GM19463 (cell line): ENCODE measurements at regions not wholly inside any gene's neighbourhood (a gene's known extent, or its start where the extent isn't known, plus 50 kb on each side); places are given as distances from the start of the nearest gene placed in this dataset.
"Not testable (repeated sequence)": the region's sequence is repeated elsewhere in the genome, so short reads cannot be mapped to it uniquely, and the experiment has no call there.

Source experiments
- ATAC-seq: cut with Tn5 transposase; IDR thresholded peaks from one replicate; pipeline ENCODE4 v1.9.1; 2021; ENCODE audit warnings: mild to moderate bottlenecking, moderate library complexity; ENCODE audit not compliant: unreplicated experiment

DNA sequence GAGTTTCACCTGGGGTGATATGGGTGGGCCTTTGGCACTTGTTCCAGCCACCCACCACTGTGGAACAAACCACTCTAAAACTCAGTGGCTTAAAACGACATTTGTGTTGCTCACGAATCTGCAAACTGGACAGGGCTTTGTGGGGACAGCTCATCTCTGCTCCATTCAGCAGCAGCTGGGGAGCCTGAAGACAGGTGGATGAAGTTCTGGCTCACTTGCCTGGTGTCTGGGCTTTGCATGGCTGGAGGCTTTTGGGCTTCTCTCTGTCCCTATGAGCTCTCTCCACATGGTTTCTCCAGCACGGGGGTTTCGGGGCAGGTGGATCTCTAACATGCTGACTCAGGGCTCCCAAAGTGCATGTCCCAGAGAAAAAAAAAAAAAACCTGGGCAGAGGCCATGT, 93.0 kb upstream of the GLI2 start:
- no peak for ATAC-seq

DNA sequence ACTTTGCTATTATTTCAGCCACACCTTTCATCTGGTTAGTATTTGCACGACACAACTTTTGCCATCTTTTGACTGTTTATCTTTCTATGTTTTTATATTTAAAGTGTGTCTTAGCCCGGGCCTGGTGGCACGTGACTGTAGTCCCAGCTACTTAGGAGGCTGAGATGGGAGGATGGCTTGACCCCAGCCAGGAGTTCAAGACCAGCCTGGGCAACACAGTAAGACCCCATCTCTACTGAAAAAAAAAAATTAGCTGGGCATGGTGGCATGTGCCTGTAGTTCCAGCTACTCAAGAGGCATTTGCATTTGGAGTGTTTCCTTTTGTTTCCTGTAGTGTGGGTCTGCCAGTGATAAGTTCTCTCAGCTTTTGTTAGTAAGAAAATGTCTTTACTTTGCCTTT, 88.7 kb upstream of the GLI2 start:
- ATAC-seq = no peak

DNA sequence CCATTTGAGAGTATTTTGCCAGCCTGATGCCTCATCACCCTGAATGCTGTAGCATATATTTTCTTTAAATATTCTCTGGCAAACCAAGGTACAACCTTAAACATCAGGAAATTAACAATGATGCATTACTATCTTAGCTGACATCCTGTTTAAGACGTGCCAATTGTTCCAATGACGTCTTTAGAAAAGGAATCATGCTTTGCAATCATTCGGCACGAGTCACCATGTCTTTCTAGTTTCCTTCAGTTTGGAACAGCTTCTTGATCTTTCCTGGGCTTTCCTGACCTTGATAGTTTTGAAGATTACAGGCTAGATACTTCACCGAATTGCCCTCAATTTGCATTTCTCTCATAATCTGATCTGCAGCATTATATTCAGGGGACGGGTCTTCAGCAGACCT, 88.2 kb upstream of the GLI2 start:
- no peak for ATAC-seq

DNA sequence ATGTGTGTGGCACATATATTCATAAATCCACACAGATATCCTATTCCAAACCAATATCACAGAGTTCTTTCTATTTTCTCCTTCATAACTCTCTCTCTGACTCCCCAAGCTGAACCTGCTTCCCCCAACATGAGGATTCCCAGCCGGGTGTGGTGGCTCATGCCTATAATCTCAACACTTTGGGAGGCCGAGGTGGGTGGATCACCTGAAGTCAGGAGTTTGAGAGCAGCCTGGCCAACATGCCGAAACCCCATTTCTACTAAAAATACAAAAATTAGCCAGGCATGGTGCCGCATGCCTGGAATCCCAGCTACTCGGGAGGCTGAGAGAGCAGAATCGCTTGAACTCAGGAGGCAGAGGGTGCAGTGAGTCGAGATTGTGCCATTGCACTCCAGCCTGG, 86.3 kb upstream of the GLI2 start:
- ATAC-seq = not testable (repeated sequence)

DNA sequence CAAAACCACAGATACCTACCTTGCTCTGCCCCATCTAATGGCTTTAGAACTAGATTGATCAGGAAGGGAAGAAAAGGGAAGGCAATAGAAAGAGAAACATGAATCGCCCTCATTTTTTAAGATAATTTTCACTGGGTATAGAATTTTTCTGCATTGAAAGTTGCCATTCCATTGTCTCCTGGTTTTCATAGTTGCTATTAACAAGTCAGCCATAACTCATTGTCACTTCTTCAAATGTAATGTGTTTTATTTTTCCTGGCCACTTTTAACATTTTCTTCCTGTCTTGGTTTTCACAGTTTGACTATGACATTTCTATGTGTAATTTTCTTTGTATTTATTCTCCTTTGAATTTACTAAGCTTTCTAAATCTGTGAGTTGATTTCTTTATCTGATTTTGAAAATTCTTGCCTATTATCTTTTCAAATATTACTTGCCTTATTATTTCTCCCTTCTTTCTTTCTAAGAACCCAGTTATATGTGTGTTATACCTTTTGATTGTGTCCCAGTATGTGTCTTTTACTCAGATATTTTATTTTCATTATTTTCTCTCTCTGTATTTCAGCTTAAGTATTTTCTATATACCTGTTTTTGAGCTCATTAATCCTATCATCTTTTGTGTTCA, 85.5 kb upstream of the GLI2 start:
- ATAC-seq = no peak

DNA sequence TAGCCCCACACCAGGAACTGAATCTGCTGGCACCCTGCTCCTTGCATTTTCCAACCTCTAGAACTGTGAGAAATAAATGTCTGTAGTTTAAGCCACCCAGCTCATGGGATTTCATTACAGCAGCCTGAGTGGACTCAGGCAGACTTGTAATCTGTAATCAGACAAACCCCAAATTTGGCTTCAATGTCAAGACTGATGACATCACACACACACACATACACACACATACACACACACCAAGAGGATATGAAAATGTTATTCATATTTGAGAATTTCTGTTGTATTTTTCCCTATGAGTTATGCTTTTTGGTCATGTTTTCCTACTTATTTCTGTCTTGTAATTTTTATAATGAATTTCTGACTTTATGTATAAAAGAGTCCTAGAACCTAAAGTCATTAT, 83.8 kb upstream of the GLI2 start:
- no peak for ATAC-seq

DNA sequence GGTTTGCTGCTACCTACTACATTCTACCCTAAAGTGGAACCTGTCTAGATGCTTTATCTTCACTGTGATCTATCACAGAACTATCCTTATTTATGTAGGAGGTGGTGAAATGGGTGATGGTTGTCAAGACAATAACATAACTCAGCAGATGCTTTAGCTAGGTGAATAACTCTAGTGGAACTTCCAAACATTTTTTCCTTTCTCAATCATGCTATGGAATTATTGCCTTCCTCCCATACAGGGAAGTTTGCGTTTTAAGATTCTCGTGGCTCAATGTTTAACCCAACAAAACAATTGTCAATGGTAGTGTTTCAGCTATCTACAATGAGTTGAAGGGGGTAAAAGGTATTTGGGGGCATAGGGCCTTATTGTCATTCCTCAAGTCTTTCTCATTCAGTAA, 82.6 kb upstream of the GLI2 start:
- no peak for ATAC-seq

DNA sequence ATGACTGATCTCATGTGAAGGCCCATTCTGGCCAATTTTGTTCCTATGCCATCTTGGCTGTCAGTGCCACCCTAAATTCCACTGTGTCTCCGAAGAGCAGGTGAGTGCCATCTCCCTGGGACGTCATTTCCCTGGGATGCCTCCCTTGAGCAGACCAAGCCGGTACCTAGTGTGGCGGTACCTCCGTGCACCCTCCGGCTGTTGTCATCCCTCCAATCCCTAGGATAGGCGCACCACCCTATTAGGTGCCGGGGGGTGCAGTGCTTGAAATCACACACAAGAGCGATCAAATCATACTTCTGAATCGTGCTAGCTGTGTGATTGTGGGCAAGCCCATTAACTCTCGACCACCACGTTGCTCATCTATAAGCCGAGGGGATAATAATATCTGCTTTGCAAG, 81.8 kb upstream of the GLI2 start:
- ATAC-seq = no peak

DNA sequence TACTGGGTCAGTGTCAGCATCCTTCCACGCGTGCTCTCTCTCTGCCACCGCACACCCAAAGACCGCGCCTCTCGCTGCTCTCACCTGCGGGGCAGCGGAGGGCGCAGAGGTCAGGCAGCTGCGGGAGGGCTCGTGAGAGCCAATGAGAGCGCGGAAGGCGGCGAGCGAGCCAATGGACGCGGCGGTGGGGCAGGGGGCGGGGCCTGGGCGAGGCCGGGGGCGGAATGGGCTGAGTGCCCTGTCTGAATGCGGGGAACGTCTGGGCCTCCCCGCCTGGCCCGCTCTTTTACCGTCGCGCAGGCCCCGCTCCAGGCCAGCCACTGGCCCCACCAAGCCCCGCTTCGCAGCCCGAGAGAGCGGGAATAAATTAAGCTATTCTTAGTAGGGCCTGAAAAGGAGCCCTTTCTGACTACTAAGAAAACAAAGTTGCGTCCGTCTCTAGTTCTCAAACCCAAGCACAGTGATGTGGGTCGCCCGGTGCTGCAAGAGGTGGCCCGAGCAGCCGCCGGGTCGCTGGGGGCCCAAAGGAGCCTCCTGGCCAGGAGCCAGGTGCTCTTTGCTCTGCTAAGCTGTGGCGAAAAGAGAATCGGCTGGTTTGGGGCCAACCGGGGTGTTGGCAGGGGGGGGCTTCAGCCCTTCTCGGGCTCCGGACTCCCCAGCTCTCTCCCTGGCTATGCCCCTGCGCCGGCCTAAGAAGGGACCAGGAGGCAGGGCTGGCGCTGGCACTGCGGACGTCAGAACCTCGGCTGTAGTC, 81.1 kb upstream of the GLI2 start:
- no peak for ATAC-seq

DNA sequence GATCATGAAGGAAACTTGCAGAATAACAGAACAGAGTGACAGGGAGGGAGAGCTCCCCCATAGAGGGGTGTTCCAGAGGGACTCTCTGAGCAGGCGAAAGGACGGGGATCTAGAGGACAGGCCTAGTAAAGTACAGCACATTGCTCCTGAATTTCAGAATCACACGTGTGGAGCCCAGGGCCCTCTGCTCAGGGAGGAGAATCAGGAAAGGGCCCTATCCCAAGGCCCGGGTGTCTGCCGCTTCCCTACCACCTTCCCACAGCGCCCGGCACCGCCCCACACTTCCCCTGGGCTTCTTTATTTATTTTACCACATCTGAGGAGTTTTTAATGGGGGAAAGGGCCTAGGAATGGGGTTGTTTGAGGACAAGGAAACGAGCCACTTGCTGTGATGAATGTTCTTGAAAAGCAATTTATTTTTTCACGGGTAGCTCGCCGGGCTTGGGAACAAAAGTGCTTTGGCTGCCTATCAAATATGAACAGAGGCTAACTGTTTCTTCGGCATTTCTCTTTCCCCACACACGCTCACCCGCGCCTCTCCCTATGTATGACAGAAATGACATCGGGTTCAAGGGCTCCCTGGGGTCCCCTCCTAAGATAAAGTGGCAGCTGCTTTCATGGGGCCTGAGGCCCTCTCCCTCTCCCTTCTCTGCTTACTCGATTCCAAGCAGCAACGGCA, 79.3 kb upstream of the GLI2 start:
- no peak for ATAC-seq

DNA sequence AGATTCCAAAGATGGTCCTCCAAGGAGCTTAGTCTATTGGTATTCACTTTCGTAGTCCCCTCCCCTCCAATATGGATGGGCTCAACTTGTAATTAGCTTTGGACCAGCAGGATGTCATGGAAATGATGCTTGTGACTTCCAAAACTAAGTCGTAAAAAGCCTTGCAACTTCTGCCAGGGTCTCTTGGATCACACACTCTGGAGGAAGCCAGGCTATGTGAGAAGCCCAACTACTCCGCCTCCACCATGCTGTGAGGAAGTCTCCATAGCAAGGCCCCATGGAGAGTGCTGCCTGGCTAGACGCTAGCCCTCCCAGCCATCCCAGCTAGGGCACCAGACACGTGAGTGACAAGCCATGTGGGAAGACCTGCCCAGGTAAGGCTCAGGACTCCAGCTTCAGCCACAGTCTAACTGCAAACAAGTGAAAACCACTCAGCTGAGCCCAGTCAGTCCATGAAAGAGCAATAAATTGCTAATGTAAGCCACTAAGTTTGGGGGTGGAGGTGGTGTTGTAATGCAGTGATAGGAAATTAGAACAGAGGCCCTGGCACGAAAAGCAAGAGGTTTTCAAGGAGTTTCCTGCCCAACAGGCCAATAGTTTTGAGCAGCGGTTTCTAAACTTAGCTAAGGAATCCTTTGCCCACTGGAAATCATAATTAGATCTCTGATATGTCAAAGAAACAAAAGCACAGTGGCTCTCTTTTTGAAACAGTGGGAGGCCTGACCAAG, 77.5 kb upstream of the GLI2 start:
- no peak for ATAC-seq

DNA sequence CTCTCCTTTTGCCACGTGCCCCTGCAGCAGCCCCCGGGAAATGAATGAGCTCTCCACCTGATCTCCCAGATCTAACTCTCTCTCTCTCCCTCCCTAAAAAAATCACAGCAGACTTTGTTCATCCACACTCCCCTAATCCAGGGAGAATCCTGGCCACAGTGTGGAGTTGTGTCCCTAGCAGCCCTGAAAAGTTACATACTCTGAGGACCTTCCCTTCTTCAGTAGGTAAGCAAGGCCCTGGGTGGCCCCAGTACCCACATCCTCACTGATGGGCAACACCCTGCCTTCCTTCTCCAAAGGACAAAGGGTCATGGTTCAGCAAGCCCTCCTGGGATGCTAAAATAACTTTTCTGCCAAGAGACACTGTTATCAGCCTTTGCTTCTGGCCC, 76.9 kb upstream of the GLI2 start:
- ATAC-seq = no peak

DNA sequence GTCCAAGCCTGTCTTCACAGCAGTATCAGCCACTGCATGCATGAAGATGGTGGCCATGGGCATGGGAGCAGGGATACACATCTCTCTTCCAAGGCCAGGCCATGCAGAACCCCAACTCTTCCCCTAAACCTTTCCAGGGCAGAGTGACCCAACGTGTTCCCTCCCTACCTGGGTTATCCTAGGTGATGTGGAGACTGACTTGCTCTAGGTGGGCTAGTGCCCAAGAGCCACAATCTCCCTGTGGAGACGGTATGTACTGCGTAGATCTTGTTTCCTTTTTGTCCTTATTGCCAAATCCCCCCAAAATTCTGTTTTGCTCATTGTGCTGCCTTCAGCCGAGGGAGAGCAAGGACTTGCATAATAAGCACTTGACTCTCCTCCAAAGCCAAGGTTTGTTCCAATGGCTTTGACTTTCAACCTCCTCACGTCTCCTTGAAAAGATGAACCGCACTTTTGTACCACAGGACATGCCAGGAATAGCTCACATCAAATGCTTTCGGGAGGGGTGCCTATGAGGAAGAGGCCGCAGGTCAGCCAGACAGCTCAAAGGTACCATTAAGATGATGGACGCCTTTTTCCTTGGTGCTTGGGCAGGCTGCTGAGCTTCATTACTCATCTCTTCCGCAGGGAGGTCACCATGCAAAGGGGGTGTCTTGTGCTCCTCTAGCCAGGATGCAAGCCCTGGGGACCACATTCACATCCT, 76.2 kb upstream of the GLI2 start:
- ATAC-seq = no peak

DNA sequence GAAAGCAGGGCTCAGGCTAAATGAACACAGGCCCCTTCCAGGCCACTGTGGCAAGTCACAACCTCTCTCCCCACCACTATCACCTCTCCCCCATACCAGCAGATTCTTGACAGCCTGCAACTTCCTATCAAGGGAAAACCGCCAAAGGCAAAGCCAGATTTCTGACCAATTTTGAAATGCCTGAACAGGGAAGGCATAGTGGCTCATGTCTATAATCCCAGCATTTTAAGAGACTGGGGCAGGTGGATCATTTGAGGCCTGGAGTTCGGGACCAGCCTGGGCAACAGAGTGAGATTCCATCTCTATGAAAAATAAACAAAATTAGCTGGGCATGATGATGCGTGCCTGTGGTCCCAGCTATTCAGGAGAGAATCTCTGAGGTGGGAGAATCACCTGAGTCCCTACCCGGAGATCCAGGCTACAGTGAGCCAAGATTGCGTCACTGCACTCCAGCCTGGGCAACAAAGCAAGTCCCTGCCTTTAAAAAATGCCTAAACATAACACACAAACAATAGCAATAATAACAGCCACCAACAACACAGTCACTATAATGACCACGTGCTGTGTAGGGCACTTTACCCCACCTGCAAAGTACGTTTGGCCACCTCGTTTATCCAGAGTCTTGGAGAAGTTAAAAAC, 75.5 kb upstream of the GLI2 start:
- no peak for ATAC-seq

DNA sequence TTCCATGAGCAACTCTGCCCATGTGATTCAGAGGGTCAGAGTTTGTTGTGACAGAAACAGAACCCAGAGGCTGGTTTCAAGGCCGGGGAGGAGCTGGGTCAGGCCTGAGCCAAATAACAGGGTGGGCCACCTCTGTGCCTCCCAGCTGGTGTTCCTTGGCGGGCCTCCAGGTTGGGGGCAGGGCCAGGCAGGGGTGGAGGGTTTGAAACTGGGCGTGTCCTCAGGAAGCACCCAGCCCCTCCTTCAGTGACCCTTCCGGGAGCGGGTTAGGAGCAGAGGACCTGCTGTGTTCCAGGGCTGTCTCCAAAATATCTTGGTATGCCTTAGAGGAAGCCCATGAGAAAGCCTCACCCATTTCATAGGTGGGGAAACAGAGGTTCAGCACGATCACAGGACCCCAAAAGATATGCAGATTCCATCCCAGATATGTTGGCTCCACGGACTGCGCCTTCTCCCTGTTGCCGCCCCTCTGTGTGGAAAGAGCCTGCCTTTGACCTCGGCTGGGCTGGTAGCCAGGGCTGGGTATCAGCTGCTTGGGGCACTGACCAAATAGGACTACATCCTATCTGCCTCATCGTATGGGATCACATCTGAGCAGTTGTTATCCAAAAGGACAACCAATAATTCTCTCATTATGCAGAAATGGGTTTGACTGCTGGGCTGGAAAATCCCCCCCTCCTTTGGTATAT, 74.8 kb upstream of the GLI2 start:
- ATAC-seq = no peak

DNA sequence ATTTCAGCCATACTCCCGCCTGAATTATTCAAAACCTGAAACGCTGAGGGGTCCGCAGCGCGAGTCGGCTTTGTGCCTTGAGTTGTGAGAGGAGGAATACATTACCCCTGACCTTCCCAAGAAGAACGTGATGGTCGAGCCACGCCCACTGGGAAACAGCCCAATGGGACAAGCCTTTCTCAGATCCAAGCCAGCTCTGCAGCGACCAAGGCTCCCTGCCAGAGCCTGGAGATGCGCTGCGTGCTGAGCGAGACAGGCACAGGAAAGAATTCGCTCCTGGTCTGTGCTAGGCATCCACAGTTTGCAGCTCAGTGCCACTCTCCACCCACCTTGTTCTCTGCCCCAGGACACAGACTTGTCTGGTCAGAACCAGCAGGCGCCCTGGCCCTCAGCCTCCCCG, 74.1 kb upstream of the GLI2 start:
- no peak for ATAC-seq

DNA sequence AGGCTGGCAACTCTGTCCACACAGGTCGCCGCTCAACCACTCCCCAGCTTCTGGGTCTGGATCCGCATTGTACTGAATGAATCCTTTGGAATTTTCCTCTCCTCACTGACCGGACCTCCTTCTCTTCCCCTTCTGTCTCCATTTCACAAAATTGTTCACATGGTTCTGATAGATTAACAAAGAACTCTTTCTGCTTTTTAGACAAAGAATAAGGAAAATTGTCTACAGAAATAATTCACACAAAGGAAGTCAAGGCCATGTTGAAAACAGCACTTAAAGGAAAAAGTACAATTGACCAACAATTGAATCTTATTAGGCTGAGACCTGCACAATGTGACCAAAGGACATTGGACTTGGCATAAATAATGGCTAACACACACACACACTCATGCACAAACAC, 73.6 kb upstream of the GLI2 start:
- no peak for ATAC-seq

DNA sequence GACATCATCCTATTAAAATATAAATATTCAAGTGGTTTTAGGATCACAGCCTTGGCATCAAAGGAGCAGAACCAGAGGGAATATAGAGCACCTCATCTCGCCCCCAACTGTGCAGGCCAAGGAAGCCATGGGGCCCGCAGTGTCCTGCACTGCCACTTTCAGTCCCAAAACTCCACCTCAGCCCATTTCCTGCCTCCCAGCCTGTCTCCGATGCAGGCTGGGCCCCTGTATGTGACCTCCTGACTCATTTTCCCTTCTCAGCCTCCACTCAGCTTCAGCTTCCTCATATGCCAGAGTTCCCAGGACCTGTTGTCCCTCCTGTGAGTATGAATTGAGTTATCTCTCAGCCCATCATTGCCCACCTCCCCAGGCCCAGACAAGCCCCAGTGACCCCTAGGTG, 72.9 kb upstream of the GLI2 start:
- no peak for ATAC-seq

DNA sequence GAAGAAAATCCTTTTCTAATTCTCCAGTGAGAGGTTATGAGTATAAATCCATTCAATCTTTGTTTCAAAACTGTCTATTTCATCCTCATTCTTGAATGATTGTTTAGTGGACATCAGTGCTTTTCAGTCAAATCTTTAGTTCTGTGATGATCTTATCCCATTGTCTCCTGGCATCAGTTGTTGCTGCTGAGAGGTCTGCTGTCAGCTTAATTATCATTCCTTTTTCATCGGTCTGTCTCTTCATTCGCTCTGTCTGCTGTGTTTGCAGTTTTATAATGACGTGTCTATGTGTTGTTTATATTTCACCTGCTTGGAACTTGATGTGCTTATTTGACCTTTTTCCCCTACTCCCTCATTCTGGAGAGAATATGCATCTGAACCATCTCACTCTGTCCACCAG, 69.2 kb upstream of the GLI2 start:
- no peak for ATAC-seq

DNA sequence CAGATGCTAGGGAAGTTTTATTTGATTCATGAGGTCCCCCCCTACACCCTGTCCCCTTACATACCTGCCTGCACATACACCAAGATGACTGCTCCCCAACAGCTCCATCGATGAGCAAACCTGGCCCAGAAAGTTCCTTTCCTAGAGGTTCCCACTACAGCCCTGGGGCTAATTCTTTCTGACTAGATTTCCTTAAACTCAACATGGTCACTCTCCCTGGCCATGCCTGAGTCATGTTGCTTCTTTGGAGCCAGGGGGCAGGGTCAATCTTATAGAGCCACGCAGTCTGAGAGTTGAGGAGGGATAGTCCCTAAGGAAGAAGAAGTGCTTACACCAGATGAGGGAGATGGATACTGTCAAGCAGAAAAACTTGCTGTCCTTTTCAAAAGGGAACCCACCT, 67.7 kb upstream of the GLI2 start:
- ATAC-seq = no peak
